Caco-2 (cell line): ENCODE measurements at regions not wholly inside any gene's neighbourhood (a gene's known extent, or its start where the extent isn't known, plus 50 kb on each side); places are given as distances from the start of the nearest gene placed in this dataset.

Source experiments
- BruUV-seq: library from RNA; stranded (reverse); fragments of 400-500 nt; replicated peaks from 2 replicates; lab custom pipeline; 2021; lab: Mats Ljungman, UMichigan
- CTCF ChIA-PET: fragments of 300-600 bp; sonication (Branson Sonifier 250); formaldehyde crosslinking; loops from one replicate; lab custom pipeline; 2022; ENCODE audit warnings: antibody characterized with exemption; lab: Charles Lee
- POLR2A ChIA-PET: fragments of 300-600 bp; sonication (Branson Sonifier 250); formaldehyde crosslinking; loops from one replicate; lab custom pipeline; 2022; ENCODE audit warnings: antibody characterized with exemption; lab: Charles Lee
- DNase-seq, 2 experiments: peaks; one replicate each; pipeline versions ENCODE4 v3.0.0 to v3.0.0-alpha.2; 2020 to 2022
- H3K27me3 ChIP-seq: replicated peaks from 2 replicates; pipeline ENCODE4 v1.6.0; 2011; ENCODE audit warnings: low read length; ENCODE audit not compliant: control insufficient read depth, insufficient read depth
- H3K36me3 ChIP-seq: 2 replicates; pipeline ENCODE4 v1.5.1; 2011; ENCODE audit warnings: low read length; ENCODE audit not compliant: control insufficient read depth, insufficient read depth
- H3K4me1 ChIP-seq: fragments of 250-450 bp; sonication (Bioruptor Pico); 2 replicates; pipeline ENCODE4 v1.5.1; 2020; ENCODE audit warnings: mild to moderate bottlenecking
- H3K4me3 ChIP-seq: 2 replicates; pipeline ENCODE4 v1.5.1; 2011; ENCODE audit warnings: low read depth, mild to moderate bottlenecking, control low read depth, low read length
- H3K9me3 ChIP-seq: fragments of 250-450 bp; sonication (Bioruptor Pico); 2 replicates; pipeline ENCODE4 v1.5.1; 2020; ENCODE audit warnings: mild to moderate bottlenecking, moderate library complexity
- H3K27ac Mint-ChIP-seq: one replicate; pipeline ENCODE4 v1.8.0; 2022; ENCODE audit warnings: mixed read lengths; ENCODE audit not compliant: unreplicated experiment
- H3K27me3 Mint-ChIP-seq: one replicate; pipeline ENCODE4 v1.8.0; 2022; ENCODE audit warnings: mixed read lengths; ENCODE audit not compliant: insufficient read depth, unreplicated experiment
- H3K36me3 Mint-ChIP-seq: one replicate; pipeline ENCODE4 v1.8.0; 2022; ENCODE audit warnings: mild to moderate bottlenecking, mixed read lengths; ENCODE audit not compliant: insufficient read depth, unreplicated experiment
- H3K4me1 Mint-ChIP-seq: one replicate; pipeline ENCODE4 v1.8.0; 2022; ENCODE audit warnings: low read depth, mixed read lengths; ENCODE audit not compliant: unreplicated experiment
- H3K4me3 Mint-ChIP-seq: one replicate; pipeline ENCODE4 v1.8.0; 2022; ENCODE audit warnings: mild to moderate bottlenecking, moderate library complexity, mixed read lengths; ENCODE audit not compliant: unreplicated experiment
- H3K9me3 Mint-ChIP-seq: one replicate; pipeline ENCODE4 v1.8.0; 2022; ENCODE audit warnings: mixed read lengths; ENCODE audit not compliant: unreplicated experiment
- CTCF ChIP-seq, 2 experiments: fragments of 200-600 bp in 1 of 2; IDR thresholded peaks; 1 replicate in 1 of 2; 2 replicates in 1 of 2; pipeline versions ENCODE4 v1.5.1 to v1.8.0; 2011 to 2022; ENCODE audit warnings: antibody characterized with exemption in 1 of 2, control low read depth in 1 of 2, inconsistent platforms in 1 of 2, low read depth in 1 of 2, low read length in 1 of 2, mild to moderate bottlenecking in 1 of 2, moderate library complexity in 1 of 2; ENCODE audit not compliant: insufficient read depth in 1 of 2, severe bottlenecking in 1 of 2, unreplicated experiment in 1 of 2
- intact Hi-C: fragments of 100-400 bp; cut with micrococcal nuclease; formaldehyde crosslinking; loops from one replicate; pipeline ENCODE4 v1.10.0; 2022; ENCODE audit not compliant: unreplicated experiment

GRCh38 chr14:37731094-37731493 is 135.7 kb downstream of the TTC6 start:
- ChIA-PET POLR2A (no interaction called here), CTCF (no interaction called here)
- Histone ChIP-seq H3K4me3 (no peak overlapping the region), H3K4me1 (no peaks in the 10 kb centered on the region), H3K9me3 (no peaks in the 10 kb centered on the region), H3K27me3 (no peaks in the 10 kb centered on the region), H3K36me3 (no peaks in the 10 kb centered on the region)
- no peak for DNase-seq
- no TSS peak for BruUV-seq
- H3K27me3 Mint-ChIP-seq: no peaks in the 10 kb centered on the region
- H3K27ac Mint-ChIP-seq: no peak overlapping the region
- H3K36me3 Mint-ChIP-seq: no peaks in the 10 kb centered on the region
- no peaks in the 10 kb centered on the region for H3K9me3 Mint-ChIP-seq
- intact Hi-C loops: no loop called here
- no peak overlapping the region for H3K4me3 Mint-ChIP-seq
- no peaks in the 10 kb centered on the region for H3K4me1 Mint-ChIP-seq
- no peak for TF ChIP-seq CTCF (IDR thresholded peaks at IDR 0.05; ENCODE audit: insufficient read depth in 1 of 2, low read depth in 1 of 2, low read length in 1 of 2, severe bottlenecking in 1 of 2, unreplicated experiment in 1 of 2)

- no peaks in the 10 kb centered on the region for H3K27me3 Mint-ChIP-seq
- BruUV-seq: no TSS peak
- H3K36me3 ChIP-seq: no peaks in the 10 kb centered on the region
- H3K4me3 ChIP-seq: no peak overlapping the region
- peaks cover 6% of the 10 kb centered on the region for H3K4me1 Mint-ChIP-seq
- TF ChIP-seq CTCF (IDR thresholded peaks at IDR 0.05; ENCODE audit: insufficient read depth in 1 of 2, low read depth in 1 of 2, low read length in 1 of 2, severe bottlenecking in 1 of 2, unreplicated experiment in 1 of 2): no peak
- CTCF ChIA-PET: no interaction called here
- intact Hi-C loops: no loop called here
- no peak for DNase-seq
- no peaks in the 10 kb centered on the region for H3K9me3 ChIP-seq
- no peak overlapping the region for H3K4me3 Mint-ChIP-seq
- POLR2A ChIA-PET: no interaction called here
- H3K27ac Mint-ChIP-seq: no peak overlapping the region
- H3K9me3 Mint-ChIP-seq: no peaks in the 10 kb centered on the region
- peaks cover 5% of the 10 kb centered on the region for H3K36me3 Mint-ChIP-seq
- peaks cover 11% of the 10 kb centered on the region for H3K4me1 ChIP-seq
- no peaks in the 10 kb centered on the region for H3K27me3 ChIP-seq
Measured at GRCh38 chr14:37745657-37746056, 150.2 kb downstream of the TTC6 start.

GRCh38 chr14:37746140-37746832 is 150.9 kb downstream of the TTC6 start:
- POLR2A ChIA-PET: no interaction called here
- H3K27me3 ChIP-seq: no peaks in the 10 kb centered on the region
- H3K4me3 ChIP-seq: no peak overlapping the region
- H3K4me3 Mint-ChIP-seq: no peak overlapping the region
- CTCF ChIA-PET: no interaction called here
- H3K4me1 ChIP-seq: peaks cover 11% of the 10 kb centered on the region
- peaks cover 6% of the 10 kb centered on the region for H3K4me1 Mint-ChIP-seq
- BruUV-seq: no TSS peak
- no peaks in the 10 kb centered on the region for H3K27me3 Mint-ChIP-seq
- H3K36me3 ChIP-seq: no peaks in the 10 kb centered on the region
- intact Hi-C loops: no loop called here
- DNase-seq: no peak
- no peak overlapping the region for H3K27ac Mint-ChIP-seq
- H3K36me3 Mint-ChIP-seq: peaks cover 5% of the 10 kb centered on the region
- H3K9me3 Mint-ChIP-seq: no peaks in the 10 kb centered on the region
- no peak for TF ChIP-seq CTCF (IDR thresholded peaks at IDR 0.05; ENCODE audit: insufficient read depth in 1 of 2, low read depth in 1 of 2, low read length in 1 of 2, severe bottlenecking in 1 of 2, unreplicated experiment in 1 of 2)
- H3K9me3 ChIP-seq: no peaks in the 10 kb centered on the region
